ENCODE measurements at regions not wholly inside any gene's neighbourhood (a gene's known extent, or its start where the extent isn't known, plus 50 kb on each side); places are given as distances from the start of the nearest gene placed in this dataset.

GRCh38 chr5:4245076-4245475, 649.4 kb downstream of the IRX1 start:
- Histone ChIP-seq H3K27me3 (no peaks in the 10 kb centered on the region), H3K9me3 (no peaks in the 10 kb centered on the region), H3K27ac (no peak overlapping the region), H3K36me3 (no peaks in the 10 kb centered on the region), H3K4me3 (no peak overlapping the region), H3K4me1 (peaks cover 0 to 6% (median 2%) of the 10 kb centered on the region in 4 donors)
- DNase-seq, result no peak
- TF ChIP-seq POLR2A (IDR thresholded peaks at IDR 0.05), result no peak
- no peak for TF ChIP-seq CTCF (IDR thresholded peaks at IDR 0.05)

- H3K4me3 ChIP-seq, result no peak overlapping the region
- TF ChIP-seq POLR2A (IDR thresholded peaks at IDR 0.05), result no peak
- TF ChIP-seq CTCF (IDR thresholded peaks at IDR 0.05), result no peak
- H3K4me1 ChIP-seq, result peaks cover 0 to 6% (median 1%) of the 10 kb centered on the region in 4 donors
- H3K9me3 ChIP-seq, result no peaks in the 10 kb centered on the region
- no peak overlapping the region for H3K27ac ChIP-seq
- DNase-seq, result no peak
- no peaks in the 10 kb centered on the region for H3K27me3 ChIP-seq
- no peaks in the 10 kb centered on the region for H3K36me3 ChIP-seq
Observed at GRCh38 chr5:4245511-4245910, 649.9 kb downstream of the IRX1 start.

GRCh38 chr5:4246447-4246846, 650.8 kb downstream of the IRX1 start:
- no peak for DNase-seq
- no peaks in the 10 kb centered on the region for H3K36me3 ChIP-seq
- H3K4me1 ChIP-seq, result peaks cover 0 to 6% (median 0%) of the 10 kb centered on the region in 4 donors
- TF ChIP-seq POLR2A (IDR thresholded peaks at IDR 0.05) (no peak), CTCF (IDR thresholded peaks at IDR 0.05) (no peak)
- H3K4me3 ChIP-seq, result no peak overlapping the region
- no peaks in the 10 kb centered on the region for H3K9me3 ChIP-seq
- no peaks in the 10 kb centered on the region for H3K27me3 ChIP-seq
- no peak overlapping the region for H3K27ac ChIP-seq

- no peak overlapping the region for H3K4me3 ChIP-seq
- H3K27ac ChIP-seq, result no peak overlapping the region
- no peaks in the 10 kb centered on the region for H3K36me3 ChIP-seq
- DNase-seq, result no peak
- TF ChIP-seq CTCF (IDR thresholded peaks at IDR 0.05), result no peak
- TF ChIP-seq POLR2A (IDR thresholded peaks at IDR 0.05), result no peak
- no peaks in the 10 kb centered on the region for H3K27me3 ChIP-seq
- H3K9me3 ChIP-seq, result no peaks in the 10 kb centered on the region
- no peaks in the 10 kb centered on the region for H3K4me1 ChIP-seq
Observed at GRCh38 chr5:4250254-4250653, 654.6 kb downstream of the IRX1 start.

- TF ChIP-seq POLR2A (IDR thresholded peaks at IDR 0.05) (no peak), CTCF (IDR thresholded peaks at IDR 0.05) (no peak)
- Histone ChIP-seq H3K36me3 (no peaks in the 10 kb centered on the region), H3K4me1 (no peaks in the 10 kb centered on the region), H3K9me3 (no peaks in the 10 kb centered on the region), H3K27ac (no peak overlapping the region), H3K27me3 (no peaks in the 10 kb centered on the region), H3K4me3 (no peak overlapping the region)
- DNase-seq, result no peak
Observed at GRCh38 chr5:4252385-4252784, 656.8 kb downstream of the IRX1 start.

- no peak overlapping the region for H3K4me3 ChIP-seq
- TF ChIP-seq CTCF (IDR thresholded peaks at IDR 0.05) (no peak), POLR2A (IDR thresholded peaks at IDR 0.05) (no peak)
- peak in 1 of 3 donors; percentile 60 for DNase-seq
- H3K4me1 ChIP-seq, result no peaks in the 10 kb centered on the region
- H3K27me3 ChIP-seq, result no peaks in the 10 kb centered on the region
- H3K36me3 ChIP-seq, result no peaks in the 10 kb centered on the region
- no peaks in the 10 kb centered on the region for H3K9me3 ChIP-seq
- peak overlapping the region in 1 of 4 donors; percentile 32 for H3K27ac ChIP-seq
Observed at GRCh38 chr5:4254736-4255135, 659.1 kb downstream of the IRX1 start.

Data from Peyer's patch (tissue), 4 donors.